ENCODE measurements at regions not wholly inside any gene's neighbourhood (a gene's known extent, or its start where the extent isn't known, plus 50 kb on each side); places are given as distances from the start of the nearest gene placed in this dataset.
A peak's percentile ranks its signal among the peaks of the same experiment; 100 is the strongest.
"Not testable (repeated sequence)": the region's sequence is repeated elsewhere in the genome, so short reads cannot be mapped to it uniquely, and the experiment has no call there.

DNA sequence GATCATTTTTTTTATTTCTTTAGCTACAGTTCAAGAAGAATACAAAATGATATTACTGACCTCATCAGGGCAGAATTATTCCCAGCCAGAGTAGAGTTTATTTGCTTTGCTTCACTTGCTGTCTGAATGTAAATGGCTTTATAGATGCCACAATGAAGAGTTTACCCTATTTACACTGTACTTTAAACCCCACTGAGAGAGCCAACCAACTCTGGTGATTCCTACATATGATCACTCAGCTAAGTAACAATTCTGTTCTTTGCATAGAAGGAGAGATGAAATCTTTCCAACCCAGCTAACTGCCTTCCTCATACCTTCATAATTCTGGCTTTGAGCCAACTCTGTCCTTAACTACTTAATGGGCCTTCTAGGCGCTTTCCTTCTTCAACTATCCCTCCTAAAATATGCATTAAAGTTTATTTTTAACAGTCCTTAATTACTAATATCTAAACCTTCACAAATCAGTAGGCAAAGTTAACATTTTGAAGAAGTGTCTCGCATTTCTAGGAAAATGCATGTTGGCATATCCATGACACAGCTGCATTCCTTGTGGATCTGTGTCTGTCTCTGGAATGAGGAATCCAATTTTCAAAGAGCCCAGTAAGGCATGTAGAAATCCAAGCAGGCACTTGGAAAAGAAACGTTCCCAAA is 284.8 kb upstream of the GRAMD2B start:
- peak; percentile 61 for DNase-seq

DNA sequence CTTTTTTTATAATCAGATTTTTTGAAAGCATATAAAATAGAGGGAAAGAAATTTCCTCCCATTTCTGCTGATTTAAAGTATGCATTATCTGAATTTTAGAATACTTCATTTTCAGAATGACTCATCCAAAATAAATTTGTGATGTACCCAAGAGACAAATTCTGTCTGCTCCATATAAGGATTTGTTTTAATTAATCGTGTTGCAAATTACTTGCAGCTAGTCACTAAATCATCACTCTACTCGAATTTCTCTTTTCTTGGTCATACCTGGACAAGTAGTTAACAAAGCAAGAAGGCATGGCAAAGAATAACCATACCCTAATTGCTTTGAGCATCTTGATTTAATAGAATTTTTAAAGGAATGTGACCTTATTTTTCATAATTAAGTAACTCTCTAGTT is 284.1 kb upstream of the GRAMD2B start:
- DNase-seq, result peak; percentile 31

DNA sequence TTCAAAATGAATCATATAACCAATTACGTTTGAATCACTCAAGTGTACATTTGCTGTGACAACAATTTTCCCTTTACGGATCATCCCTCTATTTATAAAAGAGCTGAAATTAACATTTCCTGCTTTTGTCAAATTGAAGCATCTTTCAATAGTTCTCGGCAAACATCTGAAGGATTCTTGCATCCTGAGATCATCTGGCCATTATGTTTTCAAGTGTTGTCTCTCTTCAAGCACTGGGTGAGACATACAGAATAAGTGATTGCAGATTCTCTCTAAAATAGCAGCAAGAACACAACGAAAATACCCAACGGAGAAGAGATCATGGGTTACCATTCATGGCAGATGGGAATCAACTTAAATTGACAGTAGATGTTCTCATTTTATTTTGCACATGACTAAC is 283.4 kb upstream of the GRAMD2B start:
- DNase-seq, result peak; percentile 88

DNA sequence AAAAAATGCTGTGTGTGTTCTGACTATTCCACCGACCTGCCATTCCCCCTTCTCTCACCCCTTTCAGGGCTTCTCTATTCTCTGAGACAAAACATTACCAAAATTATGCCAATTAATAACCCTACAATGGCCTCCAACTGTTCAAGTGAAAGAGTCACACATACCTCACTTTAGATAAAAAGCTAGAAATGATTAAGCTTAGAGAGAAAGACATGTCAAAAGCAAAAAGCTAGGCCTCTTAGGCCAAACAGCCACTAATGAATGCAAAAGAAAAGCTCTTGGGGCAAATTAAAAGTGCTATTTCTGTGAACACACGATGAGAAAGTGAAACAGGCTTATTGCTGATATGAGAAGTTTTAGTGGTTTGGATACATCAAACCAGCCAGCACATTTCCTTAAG is 279.6 kb upstream of the GRAMD2B start:
- DNase-seq, result no peak

DNA sequence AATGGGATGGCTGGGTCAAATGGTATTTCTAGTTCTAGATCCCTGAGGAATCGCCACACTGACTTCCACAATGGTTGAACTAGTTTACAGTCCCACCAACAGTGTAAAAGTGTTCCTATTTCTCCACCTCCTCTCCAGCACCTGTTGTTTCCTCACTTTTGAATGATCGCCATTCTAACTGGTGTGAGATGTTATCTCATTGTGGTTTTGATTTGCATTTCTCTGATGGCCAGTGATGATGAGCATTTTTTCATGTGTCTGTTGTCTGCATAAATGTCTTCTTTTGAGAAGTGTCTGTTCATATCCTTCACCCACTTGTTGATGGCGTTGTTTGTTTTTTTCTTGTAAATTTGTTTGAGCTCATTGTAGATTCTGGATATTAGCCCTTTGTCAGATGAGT is 272.9 kb upstream of the GRAMD2B start:
- DNase-seq, result not testable (repeated sequence)

DNA sequence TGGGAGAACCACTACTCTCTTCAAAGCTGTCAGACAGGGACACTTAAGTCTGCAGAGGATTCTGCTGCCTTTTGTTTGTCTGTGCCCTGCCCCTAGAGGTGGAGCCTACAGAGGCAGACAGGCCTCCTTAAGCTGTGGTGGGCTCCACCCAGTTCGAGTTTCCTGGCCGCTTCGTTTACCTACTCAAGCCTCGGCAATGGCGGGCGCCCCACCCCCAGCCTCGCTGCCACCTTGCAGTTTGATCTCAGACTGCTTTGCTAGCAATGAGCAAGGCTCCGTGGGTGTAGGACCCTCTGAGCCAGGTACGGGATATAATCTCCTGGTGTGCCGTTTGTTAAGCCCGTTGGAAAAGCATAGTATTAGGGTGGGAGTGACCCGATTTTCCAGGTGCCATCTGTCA is 267.9 kb upstream of the GRAMD2B start:
- not testable (repeated sequence) for DNase-seq

DNA sequence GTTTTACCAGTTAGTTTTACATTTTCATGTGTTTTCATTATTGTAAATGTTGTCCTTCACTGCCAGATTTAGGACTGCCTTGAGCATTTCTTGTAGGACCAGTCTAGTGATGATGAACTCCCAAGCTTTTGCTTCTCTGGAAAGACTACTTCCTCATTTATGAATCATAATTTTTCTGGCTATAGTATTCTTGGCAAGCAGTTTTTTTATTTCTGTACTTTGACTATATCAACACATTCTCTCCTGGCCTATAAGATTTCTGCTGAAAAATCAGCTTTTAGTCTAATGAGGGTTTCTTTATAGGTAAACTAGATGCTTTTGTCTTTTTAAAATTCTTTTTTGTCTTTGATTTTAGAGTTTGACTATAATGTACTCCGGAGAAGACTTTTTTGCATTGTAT is 256.8 kb upstream of the GRAMD2B start:
- no peak for DNase-seq

DNA sequence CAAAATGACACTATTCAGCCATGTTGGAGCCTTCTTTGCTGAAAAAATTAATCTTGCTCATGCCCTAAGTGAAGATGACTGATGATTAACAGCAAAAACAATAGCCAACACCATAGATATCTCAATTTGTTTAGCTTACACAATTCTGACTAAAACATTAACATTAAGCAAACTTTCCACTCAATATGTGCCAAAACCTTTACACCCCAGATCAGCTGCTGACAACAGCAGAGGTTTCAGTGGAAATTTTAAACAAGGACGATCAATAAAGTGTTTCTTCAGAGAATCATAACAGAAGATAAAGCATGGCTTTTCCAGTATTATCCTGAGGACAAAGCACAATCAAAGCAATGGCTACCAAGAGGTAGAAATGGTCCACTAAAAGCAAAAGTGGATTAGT is 254.4 kb upstream of the GRAMD2B start:
- DNase-seq, result no peak

DNA sequence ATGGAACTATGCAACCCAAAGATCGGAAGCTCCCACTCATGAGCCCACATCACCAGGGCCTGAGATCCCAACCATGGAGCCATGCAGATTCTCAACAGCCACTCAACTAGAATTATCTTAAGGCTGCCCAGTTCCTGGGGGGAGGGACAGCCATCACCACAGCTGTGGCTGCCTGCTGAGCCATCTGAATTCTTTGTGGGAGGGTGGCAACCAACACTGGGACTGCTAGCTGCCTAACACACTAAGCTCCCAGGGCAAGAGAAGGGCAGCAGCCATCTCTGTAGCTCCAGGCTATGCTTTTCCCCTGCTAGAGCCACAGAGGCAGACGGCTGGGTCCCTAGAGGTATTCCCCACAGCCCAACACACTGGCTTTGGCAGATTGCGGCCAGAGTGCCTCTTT is 251.3 kb upstream of the GRAMD2B start:
- no peak for DNase-seq

DNA sequence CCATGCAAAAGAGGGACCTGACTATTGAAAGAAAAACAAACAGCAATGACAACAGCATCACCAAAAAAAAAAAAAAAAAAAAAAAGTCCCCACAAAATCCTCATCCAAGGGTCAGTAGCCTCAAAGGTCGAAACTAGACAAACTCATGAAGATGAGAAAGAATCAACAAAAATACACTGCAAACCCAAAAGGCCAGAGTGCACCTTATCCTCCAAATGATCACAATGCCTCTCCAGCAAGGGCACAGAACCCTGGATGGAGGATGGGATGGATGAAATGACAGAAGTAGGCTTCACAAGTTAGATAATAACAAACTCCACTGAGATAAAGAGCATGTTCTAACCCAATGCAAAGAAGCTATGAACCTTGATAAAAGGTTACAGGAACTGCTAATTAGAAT is 250.4 kb upstream of the GRAMD2B start:
- no peak for DNase-seq

DNA sequence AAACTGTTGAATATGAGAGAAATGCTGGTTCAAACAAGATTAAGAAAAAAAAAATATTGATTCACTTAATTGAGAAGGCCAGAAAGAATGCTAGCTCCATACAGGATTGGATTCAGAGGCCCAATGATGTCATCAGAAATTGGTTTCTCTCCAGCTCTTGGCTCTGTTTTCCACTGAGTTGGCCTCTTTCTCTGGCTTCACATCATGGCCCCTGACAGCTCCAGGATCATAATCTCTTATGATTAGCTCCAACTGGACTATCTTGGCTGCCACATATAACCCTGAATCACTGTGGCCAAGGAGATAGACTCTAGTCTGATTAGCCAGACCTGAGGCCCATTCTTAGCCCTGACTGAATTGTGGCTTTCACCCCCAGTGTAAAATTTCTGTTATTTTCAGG is 244.7 kb upstream of the GRAMD2B start:
- no peak for DNase-seq

DNA sequence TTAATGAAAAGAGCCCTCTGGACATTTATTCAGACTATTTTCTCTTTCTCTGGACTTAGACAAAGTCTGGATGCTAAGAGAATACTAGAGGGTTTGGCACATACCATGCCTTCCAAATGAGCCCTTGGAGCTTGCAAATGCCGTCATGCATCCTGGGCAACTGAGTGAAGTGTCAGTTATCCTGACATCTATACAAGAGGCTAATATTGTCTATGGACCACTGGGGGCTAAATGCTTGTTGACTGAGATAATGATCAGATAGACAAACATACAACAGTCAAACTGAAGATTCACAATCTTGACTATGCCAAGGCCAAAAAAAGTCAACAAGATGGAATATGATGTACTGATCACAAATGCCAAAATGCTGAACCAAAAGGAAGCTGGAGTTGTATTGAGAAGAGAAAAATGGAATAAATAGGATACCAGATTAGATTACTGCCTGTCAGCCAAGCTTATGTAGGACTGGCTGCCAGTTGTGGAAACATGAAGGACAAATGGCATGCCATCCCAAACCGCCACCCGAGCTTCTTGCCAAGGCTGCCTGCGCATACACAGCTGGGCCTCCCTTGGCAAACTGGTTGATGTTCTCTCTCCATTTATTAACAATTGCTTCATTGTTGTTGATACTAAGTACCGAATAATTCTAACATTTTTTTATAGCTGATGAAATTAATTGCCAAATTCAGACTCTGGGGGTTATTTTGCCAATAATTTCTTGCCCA is 240.1 kb upstream of the GRAMD2B start:
- DNase-seq, result no peak

DNA sequence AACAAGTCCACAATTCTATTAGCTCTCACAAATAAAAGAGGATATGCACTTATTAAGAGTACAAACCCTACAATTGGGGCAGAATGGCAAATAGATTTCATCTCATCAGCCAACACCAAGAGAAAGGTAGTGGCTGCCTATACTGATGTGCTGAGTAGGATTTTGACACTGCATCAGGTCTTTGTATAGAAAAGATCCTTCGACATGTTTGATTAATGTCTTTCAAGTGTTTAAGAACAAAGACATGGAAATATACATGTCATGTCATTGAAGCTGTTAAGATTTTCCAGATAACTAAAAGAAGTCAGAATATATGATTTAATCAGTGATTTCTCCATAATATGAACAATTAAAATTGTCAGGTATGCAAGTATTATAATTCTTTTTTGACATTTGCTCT is 238.7 kb upstream of the GRAMD2B start:
- DNase-seq, result no peak

DNA sequence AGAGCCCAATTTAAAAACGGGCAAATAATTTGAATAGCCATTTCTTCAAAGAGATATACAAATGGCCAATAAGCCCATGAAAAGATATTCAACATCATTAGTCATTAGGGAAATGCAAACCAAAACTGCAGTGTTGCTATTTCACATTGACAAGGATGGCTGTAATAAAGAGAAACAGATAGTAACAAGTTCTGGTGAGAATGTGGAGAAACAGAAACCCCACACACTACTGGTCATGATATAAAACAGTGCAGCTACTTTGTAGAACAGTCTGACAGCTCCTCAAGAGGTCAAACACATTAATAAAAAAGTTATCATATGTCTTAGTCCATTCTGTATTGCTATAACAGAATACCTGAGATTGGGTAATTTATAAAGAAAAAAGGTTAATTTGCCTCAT is 237.0 kb upstream of the GRAMD2B start:
- no peak for DNase-seq

DNA sequence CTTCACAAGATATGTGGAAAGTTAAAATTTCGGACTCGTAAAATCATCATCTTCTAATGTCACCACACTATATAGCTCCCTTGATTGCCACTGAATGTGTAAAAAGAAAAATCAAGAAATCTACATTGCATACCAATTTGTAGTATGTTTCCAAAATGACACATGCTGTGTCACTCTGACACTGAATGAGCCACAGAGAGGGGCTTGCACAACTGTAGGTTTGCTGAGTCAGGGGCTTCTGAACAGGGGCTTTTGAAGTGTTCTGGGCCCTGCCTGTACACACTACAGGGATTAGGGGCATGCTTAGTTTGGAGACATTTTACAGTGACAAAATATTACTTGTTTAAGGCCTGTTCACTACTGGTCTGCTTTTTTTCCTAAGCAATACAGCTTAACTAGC is 234.4 kb upstream of the GRAMD2B start:
- no peak for DNase-seq

DNA sequence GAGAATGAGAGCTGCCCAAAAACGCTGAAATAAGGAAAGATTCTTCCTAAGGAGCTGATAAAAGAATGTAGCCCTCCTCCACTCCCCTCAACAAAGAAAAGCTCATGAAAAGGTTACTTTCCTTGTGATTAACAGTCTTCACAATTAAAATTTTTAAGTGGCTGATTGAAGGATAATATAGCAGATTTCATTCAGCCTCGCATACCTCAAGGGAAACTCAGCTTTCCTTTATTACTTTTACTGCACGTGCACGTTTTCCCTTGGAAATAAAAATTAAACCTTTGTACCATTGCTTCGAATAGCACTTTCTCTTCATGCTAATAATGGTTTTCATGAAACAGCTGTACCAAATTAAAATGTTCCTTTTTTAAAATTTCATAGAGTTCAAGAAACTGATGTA is 234.0 kb upstream of the GRAMD2B start:
- no peak for DNase-seq

DNA sequence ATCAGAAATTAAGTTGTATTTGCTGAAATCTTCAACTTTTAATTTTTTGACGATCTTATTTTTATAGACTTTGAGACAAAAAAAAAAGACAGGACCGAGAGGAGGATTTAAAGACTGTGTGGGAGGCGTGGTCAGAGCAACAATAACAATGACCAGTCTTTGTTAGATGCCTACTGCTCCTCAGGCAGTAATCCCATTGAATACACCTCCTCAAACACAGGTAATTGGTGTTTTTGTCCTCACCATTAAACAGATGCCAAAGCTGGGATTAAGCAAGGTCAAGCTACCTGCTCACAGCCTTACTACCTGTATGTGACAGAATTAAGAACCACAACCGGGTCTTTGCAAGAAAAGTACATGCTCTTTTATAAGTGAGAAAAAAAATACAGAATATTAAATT is 233.3 kb upstream of the GRAMD2B start:
- DNase-seq, result no peak

DNA sequence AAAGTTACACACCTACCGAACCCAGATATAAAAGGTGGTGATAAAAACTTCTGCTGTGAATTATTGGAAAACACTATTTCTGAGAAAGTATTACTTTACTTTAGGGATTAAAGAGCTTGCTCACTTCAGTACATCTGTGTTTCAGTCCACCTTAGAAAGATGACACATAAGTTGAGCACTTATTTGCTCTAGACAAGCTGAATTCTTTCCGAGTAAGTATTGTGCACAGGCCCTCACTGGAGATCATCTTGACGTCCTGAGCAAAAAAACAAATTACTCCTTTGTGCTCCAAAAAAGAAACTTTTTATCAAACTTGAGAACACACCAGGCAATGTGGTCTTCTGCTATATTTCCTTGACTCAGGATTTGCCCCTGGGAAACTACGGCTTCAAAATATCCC is 231.0 kb upstream of the GRAMD2B start:
- no peak for DNase-seq

DNA sequence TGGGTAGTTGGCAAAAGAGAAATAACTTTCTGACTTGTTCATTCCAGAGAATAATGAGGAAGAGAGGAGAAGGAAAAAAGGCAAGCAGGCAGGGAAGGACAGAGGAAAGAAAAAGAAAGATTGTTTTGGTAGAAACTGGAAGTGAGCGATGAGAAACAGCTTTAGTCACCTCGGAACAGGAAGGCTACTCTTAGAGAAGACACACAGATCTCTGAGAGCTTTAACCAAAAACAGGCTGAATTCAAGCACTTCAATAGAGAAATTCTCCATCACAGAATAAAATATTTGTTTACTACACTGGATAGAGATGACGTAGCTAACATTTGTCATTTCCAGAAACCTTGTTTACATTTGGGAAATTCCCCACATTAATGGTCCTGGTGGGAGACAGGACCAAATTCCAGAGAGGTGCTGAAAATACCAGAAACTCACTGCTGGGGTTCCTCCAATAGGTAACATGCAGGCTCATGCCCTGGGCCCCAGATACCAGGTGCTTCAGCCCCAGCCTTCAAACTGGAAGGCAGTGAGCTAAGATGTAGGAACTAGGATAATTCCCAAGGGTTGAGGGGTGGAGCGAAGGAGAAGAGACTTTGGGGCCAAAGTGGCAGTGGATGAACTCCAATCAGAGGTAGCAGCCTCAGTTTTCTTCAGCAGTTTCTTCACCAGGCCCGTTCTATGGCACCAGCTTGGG is 227.7 kb upstream of the GRAMD2B start:
- no peak for DNase-seq

DNA sequence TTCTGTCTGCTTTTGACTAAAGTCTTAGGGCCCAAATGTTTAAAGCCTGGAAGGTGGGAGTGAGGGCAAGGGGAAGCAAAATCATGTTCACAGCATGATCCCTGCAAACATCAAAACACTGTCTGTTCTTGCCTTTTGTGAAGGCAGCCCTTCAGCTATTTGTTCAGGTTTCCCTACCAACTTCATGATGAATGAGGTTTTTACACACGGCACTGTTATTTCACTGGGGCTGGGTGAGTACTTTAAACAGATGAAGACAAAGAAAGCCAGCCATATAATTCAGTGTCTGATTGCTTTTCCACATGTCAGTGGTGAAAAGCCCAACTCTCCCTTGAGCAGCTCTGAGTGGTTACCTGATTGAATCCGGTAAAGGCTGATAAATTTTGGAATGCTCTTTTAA is 224.7 kb upstream of the GRAMD2B start:
- DNase-seq, result peak; percentile 25

DNA sequence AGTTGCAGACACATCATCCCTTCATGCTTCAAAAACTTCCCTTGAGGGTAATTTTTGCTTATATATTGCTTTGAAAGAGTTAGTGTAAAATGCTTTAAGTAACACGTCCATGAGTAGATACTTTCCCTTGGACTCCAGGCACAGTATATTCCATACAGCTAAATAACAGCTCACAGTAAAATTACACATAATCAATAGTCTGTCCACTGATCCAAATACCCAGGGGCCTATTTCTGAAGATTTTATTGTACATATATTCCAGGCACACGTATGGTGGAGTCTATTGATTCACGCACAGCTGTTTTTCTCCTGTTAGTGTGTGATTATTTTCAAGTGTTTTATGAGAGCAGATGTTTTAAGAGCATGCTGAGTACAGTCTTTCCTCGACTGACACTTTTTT is 223.7 kb upstream of the GRAMD2B start:
- no peak for DNase-seq

DNA sequence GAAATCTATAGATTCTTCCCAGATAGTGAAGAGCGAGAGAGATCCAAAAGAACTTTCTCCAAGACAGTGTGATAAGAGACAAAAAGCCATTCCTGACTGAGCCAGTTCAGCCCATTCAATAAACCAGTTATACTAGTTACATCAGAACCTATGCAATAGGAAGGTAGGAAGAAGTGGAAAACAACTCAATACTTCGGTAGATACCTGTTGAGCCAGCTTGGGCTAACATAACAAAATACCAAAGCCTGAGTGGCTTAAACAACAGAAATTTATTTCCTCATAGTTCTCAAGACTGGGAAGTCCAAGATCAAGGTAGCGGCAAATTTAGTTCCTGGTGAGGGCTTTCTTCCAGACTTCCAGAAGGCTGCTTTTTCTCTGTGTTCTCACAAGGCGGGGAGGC is 214.5 kb upstream of the GRAMD2B start:
- DNase-seq, result peak; percentile 37

DNA sequence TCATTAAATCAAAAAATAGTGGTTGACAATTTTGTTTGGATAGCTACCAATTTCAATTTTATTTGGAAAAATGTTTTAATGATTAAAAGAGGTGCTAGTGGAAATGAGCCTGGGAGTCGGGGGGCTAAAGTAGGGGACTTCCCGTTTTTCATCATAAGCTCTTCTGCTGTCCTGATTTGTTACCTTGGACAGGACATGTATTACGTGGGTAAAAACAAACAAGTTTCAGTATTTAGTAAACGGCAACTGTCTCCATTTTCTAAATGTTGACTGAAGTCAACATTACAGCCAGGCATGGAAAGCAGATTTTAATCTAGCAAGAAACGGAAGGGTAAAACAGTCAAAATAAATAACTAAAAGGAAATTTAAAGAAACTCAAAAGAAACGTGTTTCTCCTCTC is 212.3 kb upstream of the GRAMD2B start:
- no peak for DNase-seq

DNA sequence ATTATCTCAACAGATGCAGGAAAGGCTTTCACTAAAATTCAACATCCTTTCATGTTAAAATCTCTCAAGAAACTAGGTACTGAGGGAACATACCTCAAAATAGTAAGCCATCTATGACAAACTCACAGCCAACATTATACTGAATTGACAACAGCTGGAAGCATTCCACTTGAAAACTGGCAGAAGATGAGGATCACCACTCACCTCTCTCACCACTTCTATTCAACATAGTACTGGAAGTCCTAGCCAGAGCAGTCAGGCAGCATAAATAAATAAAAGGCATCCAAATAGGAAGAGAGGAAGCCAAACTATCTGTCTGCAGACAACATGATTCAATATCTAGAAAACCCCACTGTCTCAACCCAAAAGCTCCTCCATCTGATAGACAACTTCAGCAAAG is 203.6 kb upstream of the GRAMD2B start:
- peak; percentile 4 for DNase-seq

DNA sequence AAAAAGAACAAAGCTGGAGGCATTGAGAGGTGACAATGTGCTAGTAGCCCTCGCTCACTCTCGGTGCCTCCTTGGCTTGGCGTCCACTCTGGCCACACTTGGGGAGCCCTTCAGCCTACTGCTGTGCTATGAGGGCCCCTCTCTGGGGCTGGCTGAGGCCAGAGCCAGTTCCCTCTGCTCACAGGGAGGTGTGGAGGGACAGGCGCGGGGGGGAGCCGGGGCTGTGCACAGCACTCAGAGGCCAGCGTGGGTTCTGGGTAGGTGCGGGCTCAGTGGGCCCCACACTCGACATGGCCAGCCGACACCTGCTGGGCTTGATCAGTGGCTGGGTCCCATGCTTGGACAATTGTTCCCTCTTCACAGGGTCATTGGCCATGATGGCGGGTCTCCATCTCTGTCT is 202.5 kb upstream of the GRAMD2B start:
- no peak for DNase-seq

Measured in DMS53 (cell line).